GM21515 (cell line): ENCODE measurements at regions not wholly inside any gene's neighbourhood (a gene's known extent, or its start where the extent isn't known, plus 50 kb on each side); places are given as distances from the start of the nearest gene placed in this dataset.
"Not testable (repeated sequence)": the region's sequence is repeated elsewhere in the genome, so short reads cannot be mapped to it uniquely, and the experiment has no call there.

Experiments used
- ATAC-seq: cut with Tn5 transposase; IDR thresholded peaks from one replicate; pipeline ENCODE4 v1.9.1; 2021; ENCODE audit not compliant: unreplicated experiment

DNA sequence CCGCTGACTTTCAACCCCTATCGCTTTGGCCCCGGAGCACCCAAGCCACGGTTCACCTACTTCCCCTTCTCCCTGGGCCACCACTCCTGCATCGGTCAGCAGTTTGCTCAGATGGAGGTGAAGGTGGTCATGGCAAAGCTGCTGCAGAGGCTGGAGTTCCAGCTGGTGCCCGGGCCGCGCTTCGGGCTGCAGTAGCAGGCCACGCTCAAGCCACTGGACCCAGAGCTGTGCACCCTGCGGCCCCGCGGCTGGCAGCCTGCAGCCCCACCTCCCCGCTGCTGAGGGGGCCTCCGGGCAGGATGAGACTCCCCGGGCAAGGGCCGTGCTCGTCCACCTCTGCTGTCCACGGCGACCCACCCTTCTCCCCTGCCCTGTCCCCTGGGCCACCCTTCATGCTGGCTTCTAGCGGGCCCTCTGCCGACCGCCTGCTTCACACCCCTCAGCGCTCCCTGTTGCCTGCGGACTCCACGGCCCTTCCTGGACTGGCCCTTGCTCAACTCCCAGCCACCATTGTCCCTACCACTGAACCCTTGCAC lies 92.2 kb upstream of the TRABD2B start:
- ATAC-seq = no peak

- no peak for ATAC-seq
These were observed 87.6 kb upstream of the TRABD2B start for GRCh38 chr1:48084826-48085225.

GRCh38 chr1:48082271-48082962 lies 85.2 kb upstream of the TRABD2B start:
- ATAC-seq = no peak

GRCh38 chr1:48080331-48081255 lies 83.4 kb upstream of the TRABD2B start:
- no peak for ATAC-seq

DNA sequence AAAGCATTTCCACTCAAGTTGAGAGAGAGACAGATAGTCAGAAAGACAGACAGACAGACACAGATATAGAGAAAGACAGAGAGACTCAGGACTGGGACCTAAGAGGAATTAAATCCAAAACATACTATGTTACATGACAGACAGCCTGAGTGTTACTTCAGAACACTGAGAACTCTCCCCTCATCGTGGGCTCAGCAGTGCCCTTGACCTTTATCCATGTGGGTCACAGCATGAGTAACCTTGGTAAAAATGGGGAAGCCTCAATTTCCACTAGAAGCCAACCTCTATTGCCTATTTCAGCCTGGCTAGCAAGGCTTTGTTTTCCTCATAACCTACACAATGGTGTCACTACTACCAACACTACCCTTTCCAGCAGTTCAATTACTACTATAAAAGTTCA lies 81.9 kb upstream of the TRABD2B start:
- ATAC-seq = no peak

GRCh38 chr1:48077795-48078222 lies 80.6 kb upstream of the TRABD2B start:
- no peak for ATAC-seq

DNA sequence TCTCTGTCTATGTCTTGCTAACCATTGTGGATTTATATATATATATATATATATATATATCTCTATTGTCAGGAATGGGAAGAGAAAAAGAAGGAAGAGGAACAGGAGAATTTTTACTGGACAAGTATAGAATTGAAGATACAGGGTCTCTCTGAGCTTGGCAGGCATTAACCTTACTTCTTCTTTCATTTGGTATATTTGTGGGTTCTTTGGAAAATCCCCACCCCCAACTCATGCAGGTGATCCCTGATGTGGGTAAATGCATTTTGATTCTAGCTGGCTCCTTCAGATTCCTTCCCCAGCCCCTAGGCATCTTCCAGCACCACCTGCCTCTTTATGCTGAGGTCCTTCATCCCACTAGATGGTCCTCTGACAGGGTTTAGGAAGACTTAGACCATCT lies 78.8 kb upstream of the TRABD2B start:
- no peak for ATAC-seq

GRCh38 chr1:48073798-48074530 lies 76.8 kb upstream of the TRABD2B start:
- ATAC-seq = no peak

GRCh38 chr1:48071513-48071912 lies 74.3 kb upstream of the TRABD2B start:
- no peak for ATAC-seq

DNA sequence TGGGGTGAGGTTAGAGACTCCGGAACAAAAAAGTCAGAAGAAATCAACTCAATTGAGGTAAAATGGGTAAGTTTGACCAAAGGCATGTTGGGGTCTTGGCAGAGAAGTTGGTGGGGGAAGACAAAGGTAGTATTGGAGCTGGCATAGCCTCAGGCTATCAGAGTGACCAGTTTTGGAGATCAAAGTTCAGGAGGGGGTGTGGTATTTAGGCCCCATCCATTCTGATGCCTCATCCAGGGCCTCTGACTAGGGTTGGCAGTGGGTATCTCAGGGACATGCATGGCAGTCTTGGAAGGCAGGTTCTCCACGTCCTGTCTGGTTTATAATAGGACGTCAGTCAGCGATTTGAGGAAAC lies 73.2 kb upstream of the TRABD2B start:
- no peak for ATAC-seq

- no peak for ATAC-seq
These were observed 72.6 kb upstream of the TRABD2B start for GRCh38 chr1:48069662-48070395.

GRCh38 chr1:48068206-48068605 lies 71.0 kb upstream of the TRABD2B start:
- no peak for ATAC-seq

DNA sequence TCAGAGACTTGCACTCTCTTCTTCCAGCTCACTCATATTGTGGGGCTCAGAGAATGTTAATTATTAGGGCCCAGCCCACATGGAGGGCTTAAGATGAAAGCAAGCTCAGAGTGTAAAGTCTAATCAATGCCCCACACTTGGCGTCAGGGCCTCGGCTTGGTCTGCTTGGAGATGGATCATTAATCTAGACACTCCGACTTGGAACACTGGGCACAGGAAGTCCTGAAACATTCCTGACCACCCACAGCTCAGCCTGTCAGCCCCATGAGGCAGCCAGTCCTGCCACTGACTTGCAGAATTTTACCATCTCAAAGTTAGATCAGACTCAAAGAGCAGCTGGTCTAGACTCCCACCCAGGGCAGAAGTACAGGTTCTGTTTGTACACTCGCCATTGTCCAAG lies 69.8 kb upstream of the TRABD2B start:
- no peak for ATAC-seq

DNA sequence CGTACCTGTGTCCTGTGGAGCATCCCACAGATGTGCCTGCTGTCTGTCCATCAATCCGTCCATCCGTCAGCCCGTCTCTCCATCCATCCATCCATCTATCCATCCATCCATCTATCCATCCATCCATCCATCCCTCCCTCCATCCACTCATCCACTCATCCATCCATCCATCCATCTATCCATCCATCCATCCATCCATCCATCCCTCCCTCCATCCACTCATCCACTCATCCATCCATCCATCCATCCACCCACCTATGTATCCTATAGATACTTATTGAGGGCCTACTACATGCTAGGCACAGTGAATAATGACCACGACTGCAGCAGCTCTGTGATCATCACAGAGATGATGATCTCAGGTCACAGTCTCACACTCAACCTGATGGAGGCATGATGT lies 67.5 kb upstream of the TRABD2B start:
- not testable (repeated sequence) for ATAC-seq

GRCh38 chr1:48062353-48062752 lies 65.2 kb upstream of the TRABD2B start:
- ATAC-seq = no peak

GRCh38 chr1:48061162-48062136 lies 64.3 kb upstream of the TRABD2B start:
- ATAC-seq = peak; percentile 55

DNA sequence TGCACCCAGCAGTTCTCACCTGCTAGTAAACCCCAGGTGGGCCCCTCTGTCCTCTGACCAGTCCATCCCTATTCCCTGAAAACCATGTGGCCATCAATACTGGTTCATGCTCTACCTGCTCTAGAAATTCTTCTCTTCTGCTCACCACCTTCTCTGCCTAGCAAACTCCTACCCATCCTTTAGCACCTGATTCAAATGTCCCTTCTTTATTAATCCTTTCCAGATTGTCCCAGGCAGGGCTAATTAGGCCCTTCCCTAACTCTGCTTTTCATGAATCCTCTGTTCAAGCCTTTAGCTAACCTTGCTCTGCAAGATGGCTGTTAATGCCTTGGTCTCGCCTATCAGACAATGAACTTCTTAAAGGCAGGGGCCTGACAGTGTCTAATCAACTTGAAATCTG lies 62.1 kb upstream of the TRABD2B start:
- no peak for ATAC-seq

DNA sequence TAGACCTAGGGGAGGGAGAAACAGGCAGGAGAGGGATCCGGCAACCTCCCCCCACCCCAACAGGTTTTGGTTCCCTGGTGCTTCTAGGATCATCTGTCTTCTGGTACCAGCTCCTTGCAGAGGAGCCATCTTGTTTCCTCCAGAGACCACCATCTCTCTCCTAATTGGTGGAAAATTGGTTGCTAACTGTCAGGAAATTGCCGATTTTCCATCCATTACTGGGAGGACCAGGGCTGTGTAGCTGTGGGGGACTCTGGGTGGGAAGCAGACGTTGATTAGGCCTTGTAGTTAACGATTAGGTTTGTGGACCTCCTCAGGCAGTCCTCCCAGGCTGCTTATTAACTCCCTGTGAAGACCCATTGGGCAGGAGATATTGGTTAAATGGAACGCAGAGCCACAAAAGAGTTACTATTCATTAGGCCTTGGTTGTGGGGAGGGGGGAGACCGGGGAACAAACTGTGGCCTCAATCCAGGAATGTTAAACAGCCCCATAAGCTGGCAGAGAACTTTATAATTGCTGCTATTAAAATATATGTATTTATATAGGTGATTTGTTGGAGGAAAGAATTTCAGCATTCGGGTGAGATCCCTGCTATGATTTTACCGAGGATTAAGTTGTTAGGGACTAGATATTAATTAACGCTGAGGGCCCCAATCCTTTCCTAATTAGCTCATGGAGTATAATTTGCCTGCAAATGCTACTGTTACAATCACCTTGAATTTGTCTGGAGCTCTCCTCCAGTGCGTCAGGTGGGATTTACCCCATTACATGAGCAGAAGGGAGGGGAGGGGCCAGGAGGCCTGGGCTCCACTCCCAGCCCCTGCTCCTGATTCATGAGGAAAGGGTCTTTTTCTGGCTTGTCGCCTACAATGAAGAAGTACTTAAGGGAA lies 61.2 kb upstream of the TRABD2B start:
- ATAC-seq = no peak

- no peak for ATAC-seq
These were observed 60.1 kb upstream of the TRABD2B start for GRCh38 chr1:48057249-48057648.
